HCT116 (cell line): ENCODE measurements at regions not wholly inside any gene's neighbourhood (a gene's known extent, or its start where the extent isn't known, plus 50 kb on each side); places are given as distances from the start of the nearest gene placed in this dataset.

Source experiments
- ATAC-seq: fragments of 200-7000 bp; cut with Tn5 transposase; 2 replicates; pipeline ENCODE4 v1.9.1; 2020; ENCODE audit warnings: mild to moderate bottlenecking, moderate library complexity
- BruUV-seq: library from RNA; stranded (reverse); fragments of 400-500 nt; replicated peaks from 2 replicates; lab custom pipeline; 2021; lab: Mats Ljungman, UMichigan
- CTCF ChIA-PET: fragments of 300-600 bp; sonication (Branson Sonifier 250); formaldehyde crosslinking; loops from one replicate; lab custom pipeline; 2021; ENCODE audit warnings: antibody characterized with exemption; lab: Charles Lee
- POLR2A ChIA-PET: fragments of 300-600, 350-600 bp; sonication (Branson Sonifier 250); formaldehyde crosslinking; loops from one replicate; lab custom pipeline; 2021; ENCODE audit warnings: antibody characterized with exemption; lab: Charles Lee
- RAD21 ChIA-PET, 2 experiments: fragments of 300-600 bp; sonication (Branson Sonifier 250); formaldehyde crosslinking; loops; one replicate each; lab custom pipeline; 2023; ENCODE audit warnings: low total read pairs in 2 of 2; ENCODE audit not compliant: uncharacterized antibody in 2 of 2, unreplicated experiment in 2 of 2, low non-redundant PET in 1 of 2; lab: Charles Lee
- DNase-seq: peaks from one replicate; pipeline ENCODE4 v3.0.0-alpha.2; 2010; ENCODE audit warnings: low read depth, low spot score
- H2AFZ ChIP-seq: fragments of 200-600 bp; shearing (Covaris generic), sonication (generic); 2 replicates; pipeline ENCODE4 v1.6.1; 2017; ENCODE audit warnings: low read depth, mixed run types, mixed read lengths, antibody characterized with exemption, low read length; ENCODE audit not compliant: poor library complexity, severe bottlenecking
- H3K27ac ChIP-seq: 2 replicates; pipeline ENCODE4 v1.5.1; 2012; ENCODE audit warnings: low read depth, low read length
- H3K27me3 ChIP-seq: fragments of 200-600 bp; sonication (generic); 2 replicates; pipeline ENCODE4 v1.6.1; 2016; ENCODE audit warnings: mixed run types, low read length, mixed read lengths; ENCODE audit not compliant: insufficient read depth
- H3K36me3 ChIP-seq, 2 experiments: fragments of 200-500 bp in 1 of 2; fragments of 200-600 bp in 1 of 2; sonication (Bioruptor generic) in 1 of 2; sonication (generic) in 1 of 2; 2 replicates each; pipeline versions ENCODE4 v1.5.1 to v1.6.1; 2014 to 2016; ENCODE audit warnings: low read length in 2 of 2, inconsistent platforms in 1 of 2, mixed read lengths in 1 of 2, mixed run types in 1 of 2; ENCODE audit not compliant: insufficient read depth in 2 of 2, control insufficient read depth in 1 of 2
- H3K4me1 ChIP-seq, 2 experiments: fragments of 200-600 bp in 1 of 2; sonication (generic) in 1 of 2; 2 replicates each; pipeline versions ENCODE4 v1.5.1 to v1.6.1; 2012 to 2017; ENCODE audit warnings: low read length in 2 of 2, inconsistent platforms in 1 of 2, mild to moderate bottlenecking in 1 of 2, mixed read lengths in 1 of 2, mixed run types in 1 of 2, moderate library complexity in 1 of 2; ENCODE audit not compliant: insufficient read depth in 2 of 2, control insufficient read depth in 1 of 2
- H3K4me2 ChIP-seq: fragments of 200-600 bp; sonication (generic); 2 replicates; pipeline ENCODE4 v1.6.1; 2017; ENCODE audit warnings: mixed run types, low read length, mixed read lengths
- H3K4me3 ChIP-seq, 2 experiments: fragments of 200-600 bp in 1 of 2; sonication (generic) in 1 of 2; replicated peaks in 1 of 2; 2 replicates each; pipeline ENCODE4 v1.5.1; 2011 to 2016; ENCODE audit warnings: low read length in 2 of 2, control low read depth in 1 of 2, low read depth in 1 of 2, mild to moderate bottlenecking in 1 of 2, mixed read lengths in 1 of 2, mixed run types in 1 of 2
- H3K79me2 ChIP-seq: fragments of 200-600 bp; sonication (generic); 2 replicates; pipeline ENCODE4 v1.6.1; 2017; ENCODE audit warnings: mild to moderate bottlenecking, mixed run types, low read length, moderate library complexity, mixed read lengths; ENCODE audit not compliant: insufficient read depth
- H3K9ac ChIP-seq: fragments of 200-600 bp; sonication (generic); 2 replicates; pipeline ENCODE4 v1.6.1; 2016; ENCODE audit warnings: low read length, mixed read lengths
- H3K9me2 ChIP-seq: fragments of 200-600 bp; sonication (generic), shearing (Covaris generic); 2 replicates; pipeline ENCODE4 v1.6.1; 2017; ENCODE audit warnings: mixed run types, mild to moderate bottlenecking, moderate library complexity; ENCODE audit not compliant: insufficient read depth
- H3K9me3 ChIP-seq, 2 experiments: fragments of 200-500 bp in 1 of 2; fragments of 200-600 bp in 1 of 2; sonication (Bioruptor generic) in 1 of 2; sonication (generic) in 1 of 2; 2 replicates each; pipeline ENCODE4 v1.6.1; 2014 to 2017; ENCODE audit warnings: low read length in 2 of 2, mixed read lengths in 2 of 2, inconsistent platforms in 1 of 2, low read depth in 1 of 2, mild to moderate bottlenecking in 1 of 2, mixed run types in 1 of 2, moderate library complexity in 1 of 2; ENCODE audit not compliant: control insufficient read depth in 1 of 2, insufficient read depth in 1 of 2
- H4K20me1 ChIP-seq: fragments of 200-600 bp; sonication (generic), shearing (Covaris generic); 2 replicates; pipeline ENCODE4 v1.6.1; 2017; ENCODE audit warnings: mixed run types, mild to moderate bottlenecking, moderate library complexity; ENCODE audit not compliant: insufficient read depth
- ATF3 ChIP-seq: IDR thresholded peaks from 2 replicates; pipeline ENCODE4 v1.6.1; 2012
- CBX3 ChIP-seq: IDR thresholded peaks from 2 replicates; pipeline ENCODE4 v1.6.1; 2012; ENCODE audit warnings: low read depth
- EGR1 ChIP-seq: IDR thresholded peaks from 2 replicates; pipeline ENCODE4 v1.6.1; 2012; ENCODE audit warnings: low read depth
- ELF1 ChIP-seq: IDR thresholded peaks from 2 replicates; pipeline ENCODE4 v1.6.1; 2012; ENCODE audit warnings: low read depth, borderline replicate concordance
- EZH2 ChIP-seq: fragments of 200-600 bp; sonication (generic); IDR thresholded peaks from 2 replicates; pipeline ENCODE4 v1.6.1; 2017; ENCODE audit warnings: antibody characterized with exemption, mixed run types
- FOSL1 ChIP-seq: IDR thresholded peaks from 2 replicates; pipeline ENCODE4 v1.6.1; 2012; ENCODE audit warnings: low read depth
- MAX ChIP-seq: IDR thresholded peaks from 2 replicates; pipeline ENCODE4 v1.6.1; 2012
- POLR2A ChIP-seq: IDR thresholded peaks from 2 replicates; pipeline ENCODE4 v1.7.0; 2011; ENCODE audit warnings: borderline replicate concordance; ENCODE audit not compliant: insufficient read depth, insufficient read length; ENCODE audit errors: extremely low read depth
- POLR2AphosphoS5 ChIP-seq: IDR thresholded peaks from 2 replicates; pipeline ENCODE4 v1.6.1; 2011; ENCODE audit warnings: mild to moderate bottlenecking, low read depth, low read length, moderate library complexity
- RAD21 ChIP-seq: IDR thresholded peaks from 2 replicates; pipeline ENCODE4 v1.6.1; 2012; ENCODE audit warnings: low read depth, mild to moderate bottlenecking
- REST ChIP-seq: IDR thresholded peaks from 2 replicates; pipeline ENCODE4 v1.6.1; 2012; ENCODE audit warnings: low read depth
- SIN3A ChIP-seq: IDR thresholded peaks from 2 replicates; pipeline ENCODE4 v1.6.1; 2012; ENCODE audit warnings: low read depth
- SP1 ChIP-seq: IDR thresholded peaks from 2 replicates; pipeline ENCODE4 v1.6.1; 2012; ENCODE audit warnings: low read depth
- TCF7L2 ChIP-seq: IDR thresholded peaks from 2 replicates; pipeline ENCODE4 v1.7.0; 2011; ENCODE audit warnings: borderline replicate concordance, inconsistent platforms; ENCODE audit not compliant: insufficient read depth, insufficient read length; ENCODE audit errors: extremely low read depth
- YY1 ChIP-seq: IDR thresholded peaks from 2 replicates; pipeline ENCODE4 v1.6.1; 2011; ENCODE audit warnings: low read length, low read depth, moderate library complexity, mild to moderate bottlenecking; ENCODE audit not compliant: insufficient replicate concordance; ENCODE audit errors: extremely low read depth
- intact Hi-C: fragments of 100-400 bp; cut with micrococcal nuclease; formaldehyde crosslinking; loops from 2 replicates; pipeline ENCODE4 v1.10.0; 2022

- Histone ChIP-seq H2AFZ (no peak overlapping the region), H3K9me2 (no peaks in the 10 kb centered on the region), H3K4me2 (no peak overlapping the region), H3K4me1 (no peaks in the 10 kb centered on the region), H3K27me3 (no peaks in the 10 kb centered on the region), H3K9me3 (no peaks in the 10 kb centered on the region), H3K36me3 (no peaks in the 10 kb centered on the region), H3K79me2 (no peaks in the 10 kb centered on the region), H3K4me3 (no peak overlapping the region), H3K9ac (no peak overlapping the region), H3K27ac (no peak overlapping the region), H4K20me1 (no peaks in the 10 kb centered on the region)
- POLR2A ChIA-PET = no interaction called here
- RAD21 ChIA-PET = no interaction called here
- intact Hi-C loops = no loop called here
- DNase-seq (no peak), ATAC-seq (no peak)
- CTCF ChIA-PET = no interaction called here
- TF ChIP-seq TCF7L2 = no peak
- no peak for TF ChIP-seq FOSL1
- TF ChIP-seq SIN3A = no peak
- TF ChIP-seq EGR1 = no peak
- BruUV-seq = no TSS peak
These were observed 451.5 kb upstream of the MAN1A1 start for GRCh38 chr6:119801056-119801455.

- H3K9ac ChIP-seq = no peak overlapping the region
- DNase-seq = no peak
- no peak overlapping the region for H2AFZ ChIP-seq
- H3K9me3 ChIP-seq = no peaks in the 10 kb centered on the region
- no TSS peak for BruUV-seq
- no peaks in the 10 kb centered on the region for H3K79me2 ChIP-seq
- no peak for TF ChIP-seq CBX3
- no peak for TF ChIP-seq EGR1
- TF ChIP-seq YY1 = no peak
- TF ChIP-seq POLR2AphosphoS5 = no peak
- no peak for TF ChIP-seq SIN3A
- no peak for TF ChIP-seq MAX
- TF ChIP-seq EZH2 = no peak
- TF ChIP-seq ATF3 = no peak
- no peak for TF ChIP-seq ELF1
- no peak for TF ChIP-seq TCF7L2
- no peak for TF ChIP-seq RAD21
- TF ChIP-seq SP1 = no peak
- no peak for TF ChIP-seq POLR2A
- TF ChIP-seq REST = no peak
- H3K4me2 ChIP-seq = no peak overlapping the region
- H3K4me3 ChIP-seq = no peak overlapping the region
- no peaks in the 10 kb centered on the region for H3K4me1 ChIP-seq
- H3K27ac ChIP-seq = no peak overlapping the region
- CTCF ChIA-PET = no interaction called here
- no peak for ATAC-seq
- POLR2A ChIA-PET = no interaction called here
- RAD21 ChIA-PET = no interaction called here
- no peaks in the 10 kb centered on the region for H3K36me3 ChIP-seq
- H3K9me2 ChIP-seq = no peaks in the 10 kb centered on the region
- no peaks in the 10 kb centered on the region for H3K27me3 ChIP-seq
- intact Hi-C loops = no loop called here
- H4K20me1 ChIP-seq = no peaks in the 10 kb centered on the region
These were observed 451.0 kb upstream of the MAN1A1 start for GRCh38 chr6:119800526-119800925.
